ENCODE measurements at regions not wholly inside any gene's neighbourhood (a gene's known extent, or its start where the extent isn't known, plus 50 kb on each side); places are given as distances from the start of the nearest gene placed in this dataset.
"Not testable (repeated sequence)": the region's sequence is repeated elsewhere in the genome, so short reads cannot be mapped to it uniquely, and the experiment has no call there.

DNA sequence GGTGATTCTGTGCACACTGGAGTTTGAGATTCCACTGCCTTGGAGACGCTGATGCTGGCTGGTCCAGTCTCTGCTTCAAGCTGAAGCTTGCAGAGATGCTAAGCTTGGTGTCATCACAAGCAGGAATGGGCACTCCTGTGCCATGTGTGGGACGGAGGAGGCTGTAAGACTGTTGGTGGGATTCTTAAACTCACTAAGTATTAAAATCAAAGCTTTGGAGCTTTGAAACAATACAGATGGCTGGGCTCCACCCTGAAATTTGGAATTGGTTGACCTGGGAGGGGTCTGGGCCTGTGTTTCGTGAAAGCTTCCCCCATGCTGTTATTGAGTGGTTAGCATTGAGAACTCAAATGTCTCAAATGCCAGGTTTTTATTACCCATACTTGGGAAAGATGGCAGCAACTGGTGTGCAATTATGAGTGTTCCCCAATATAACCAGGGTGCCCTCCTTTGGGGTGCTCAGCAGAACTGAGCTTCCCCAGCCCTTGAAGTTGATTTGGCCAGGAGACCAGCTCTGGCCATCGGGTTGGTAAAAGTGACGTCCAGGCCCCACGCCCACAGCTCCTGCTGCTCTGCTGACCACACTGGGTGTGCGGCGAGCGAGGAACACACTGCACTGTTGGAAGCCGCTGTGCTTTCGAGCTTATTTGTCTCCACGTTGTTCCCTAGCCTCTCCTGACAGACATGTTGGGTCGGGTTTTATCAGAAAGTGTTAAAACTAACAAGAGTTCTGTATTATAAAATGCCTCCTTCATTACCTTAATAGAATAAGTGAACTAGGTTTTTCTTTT lies 377.7 kb downstream of the GLRX3 start:
- no peak for DNase-seq

GRCh38 chr10:130515670-130516069 lies 379.5 kb downstream of the GLRX3 start:
- DNase-seq = no peak

DNA sequence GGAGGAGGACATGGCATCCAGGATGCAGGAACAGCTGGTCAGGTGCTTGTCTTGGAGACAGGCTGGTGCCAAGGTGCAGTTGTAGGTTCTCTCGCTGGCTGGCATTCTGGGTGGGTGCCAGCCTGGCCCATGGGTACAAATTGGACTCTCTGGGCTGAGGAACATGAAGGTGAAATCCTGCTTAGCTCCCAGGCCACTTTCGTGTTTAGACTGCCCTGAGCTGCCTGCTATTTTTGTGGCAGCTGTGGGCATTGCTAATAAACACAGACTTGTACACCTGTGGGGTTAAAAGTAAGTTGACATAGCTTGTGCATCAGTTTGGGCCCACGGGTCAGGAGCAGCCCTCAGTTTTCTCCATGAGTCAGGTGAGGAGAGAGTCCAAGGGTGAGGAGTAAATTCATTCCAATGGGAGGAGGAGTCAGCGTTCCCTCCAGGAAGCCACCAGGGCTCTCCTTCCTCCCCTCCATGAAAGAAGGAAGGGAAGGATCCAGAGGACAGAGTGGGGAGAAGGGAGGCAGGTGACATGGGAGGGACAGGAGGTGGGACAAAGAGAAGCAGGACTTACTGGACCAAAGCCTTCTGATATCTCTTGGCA lies 380.0 kb downstream of the GLRX3 start:
- no peak for DNase-seq

GRCh38 chr10:130518921-130519320 lies 382.7 kb downstream of the GLRX3 start:
- not testable (repeated sequence) for DNase-seq

DNA sequence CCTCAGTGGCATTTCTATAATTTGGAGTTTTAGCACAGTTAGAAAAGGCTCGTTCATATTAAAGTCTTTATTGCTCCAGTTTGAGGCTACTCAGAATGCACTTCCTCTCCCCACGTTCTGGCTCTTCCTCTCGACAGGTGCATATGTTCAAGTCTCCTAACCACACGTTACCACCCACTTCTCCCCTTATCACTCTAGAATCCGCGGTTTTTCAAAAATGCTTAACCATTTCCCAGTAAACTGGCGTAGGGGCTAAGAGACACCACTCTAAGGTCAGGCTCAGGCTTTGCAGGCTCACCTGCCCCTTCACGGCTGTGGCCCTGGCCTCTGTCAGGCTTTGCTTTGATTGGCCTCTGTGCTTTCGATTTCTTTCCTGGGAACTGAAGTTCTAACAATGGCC lies 383.6 kb downstream of the GLRX3 start:
- no peak for DNase-seq

GRCh38 chr10:130531312-130531711 lies 395.1 kb downstream of the GLRX3 start:
- no peak for DNase-seq

DNA sequence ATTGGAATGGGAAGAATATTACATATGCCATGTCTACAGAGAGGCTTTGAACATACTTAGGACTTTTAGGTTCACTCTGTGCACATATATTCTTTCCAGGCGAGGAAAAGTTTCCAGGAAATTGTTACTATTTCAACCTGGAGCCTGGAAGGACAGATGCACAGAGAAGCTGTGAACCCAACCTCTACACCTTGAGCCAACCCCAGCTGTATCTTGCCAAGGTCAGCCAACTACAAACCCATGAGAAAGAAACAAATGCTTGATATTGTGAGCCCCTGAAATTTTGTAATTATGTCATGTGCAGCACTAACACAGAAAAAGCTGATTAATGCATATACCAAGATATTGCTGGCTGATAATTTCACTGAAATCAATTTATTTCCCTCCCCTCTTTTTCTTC lies 404.9 kb downstream of the GLRX3 start:
- DNase-seq = no peak

GRCh38 chr10:130542761-130543160 lies 406.6 kb downstream of the GLRX3 start:
- DNase-seq = no peak

- no peak for DNase-seq
Observed at GRCh38 chr10:130543794-130544193, 407.6 kb downstream of the GLRX3 start.

DNA sequence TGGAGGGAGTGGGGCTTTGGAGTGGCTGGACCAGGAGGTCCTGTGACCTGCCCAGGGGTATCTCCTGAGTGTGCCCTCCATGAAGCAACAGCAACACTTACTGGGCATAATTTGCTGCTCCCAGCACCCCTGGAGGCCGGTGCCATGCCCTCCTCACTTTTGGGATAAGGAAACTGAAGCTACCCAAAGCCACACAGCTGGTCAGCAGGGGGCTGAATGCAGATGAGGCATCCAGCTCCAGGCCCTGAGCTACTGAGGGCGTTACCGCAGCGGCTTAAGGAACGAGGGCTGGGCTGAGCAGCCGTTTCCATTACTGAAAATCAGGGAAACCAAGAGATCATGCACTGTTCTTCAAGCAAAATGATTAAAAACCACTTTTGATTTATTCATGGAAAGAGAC lies 408.9 kb downstream of the GLRX3 start:
- no peak for DNase-seq

DNA sequence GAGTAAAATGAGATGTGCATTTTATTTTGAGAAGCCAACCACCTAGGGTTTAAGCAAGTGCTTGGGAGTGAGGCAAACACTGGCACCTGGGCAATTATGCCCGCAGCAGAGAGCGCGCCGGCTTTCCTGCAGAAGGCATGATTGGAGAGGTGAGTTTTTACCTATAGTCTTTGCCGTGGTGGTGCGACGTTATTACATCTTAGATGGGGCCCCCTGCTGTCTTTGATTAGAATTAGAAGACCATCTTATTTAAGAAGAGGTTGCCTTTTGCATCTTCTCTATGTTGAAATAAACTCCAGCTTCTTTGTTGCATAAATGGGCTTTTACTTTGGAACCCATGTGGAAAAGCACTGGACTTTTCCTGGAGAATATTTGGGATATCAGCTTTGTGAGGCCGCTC lies 409.5 kb downstream of the GLRX3 start:
- no peak for DNase-seq

- no peak for DNase-seq
Observed at GRCh38 chr10:130546841-130547240, 410.6 kb downstream of the GLRX3 start.

DNA sequence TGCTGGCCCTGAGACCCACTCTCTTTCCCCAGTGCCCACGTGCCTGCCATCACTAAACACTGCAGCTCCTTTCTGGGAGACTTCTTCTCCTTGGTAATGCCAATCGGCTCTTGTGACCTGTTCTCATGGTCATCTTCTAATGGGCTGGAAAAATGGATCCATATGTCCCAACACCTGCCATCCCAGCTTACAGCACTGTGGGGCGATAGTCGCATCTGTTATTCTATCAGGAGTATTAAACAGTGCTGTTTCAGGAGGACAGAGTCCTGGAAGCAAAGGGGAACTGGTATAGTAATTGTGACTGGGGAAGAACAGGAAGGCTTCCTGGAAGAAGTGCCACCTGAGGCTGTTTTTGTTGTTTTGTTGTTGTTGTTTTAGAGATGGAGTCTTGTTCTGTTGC lies 411.2 kb downstream of the GLRX3 start:
- DNase-seq = no peak

DNA sequence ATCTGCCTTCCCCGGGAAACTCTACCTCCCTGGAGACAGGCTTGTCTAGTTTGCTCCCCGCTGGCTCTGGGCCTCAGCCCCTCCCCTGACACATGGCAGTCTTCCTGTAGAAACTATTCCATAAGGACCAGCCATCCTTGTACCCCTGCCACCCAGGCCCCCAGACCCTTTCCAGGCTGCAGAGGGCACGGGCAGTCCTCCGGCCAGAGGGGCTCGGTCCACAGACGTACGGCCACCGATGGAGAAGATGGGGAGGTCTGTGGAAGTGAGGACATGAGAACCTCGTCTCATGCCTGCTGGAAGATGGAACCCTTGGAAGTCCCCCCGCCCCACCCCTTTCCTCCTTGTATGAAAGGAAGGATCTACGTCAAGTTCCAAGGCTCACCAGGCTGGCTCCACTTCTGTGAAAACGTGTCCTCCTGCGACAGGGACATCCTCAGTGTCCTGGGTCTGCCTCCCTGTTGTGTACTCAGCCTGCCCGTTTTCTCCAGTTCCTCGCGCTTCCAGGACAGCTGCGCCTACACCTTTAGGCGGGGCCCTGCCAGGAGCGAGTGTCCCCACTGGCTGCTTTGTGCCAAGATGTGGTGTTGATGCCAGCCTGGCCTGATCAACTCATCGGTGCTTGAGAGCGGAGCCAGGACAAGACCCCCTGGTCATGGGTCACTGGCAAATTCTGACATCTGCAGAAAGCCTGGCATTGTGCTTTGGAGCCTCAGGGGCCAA lies 414.9 kb downstream of the GLRX3 start:
- no peak for DNase-seq

DNA sequence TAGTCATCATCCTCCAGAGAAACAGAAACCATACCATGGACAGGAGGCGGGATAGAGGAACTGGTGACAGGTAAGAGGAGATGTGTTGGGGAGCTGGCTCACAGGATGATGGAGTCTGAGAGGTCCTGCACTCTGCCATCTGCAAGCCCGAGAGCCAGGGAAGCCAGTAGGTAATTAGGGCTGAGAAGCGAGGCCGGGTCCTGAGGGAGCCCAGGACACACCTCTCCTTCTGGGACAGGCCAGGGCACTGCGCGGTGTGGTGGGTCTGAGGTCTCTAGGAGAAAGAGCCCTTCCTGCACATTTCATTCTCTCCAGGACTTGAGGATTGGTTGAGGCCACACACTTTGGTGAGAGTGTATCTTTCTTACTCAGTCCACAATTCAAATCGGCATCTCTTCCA lies 415.5 kb downstream of the GLRX3 start:
- DNase-seq = no peak

DNA sequence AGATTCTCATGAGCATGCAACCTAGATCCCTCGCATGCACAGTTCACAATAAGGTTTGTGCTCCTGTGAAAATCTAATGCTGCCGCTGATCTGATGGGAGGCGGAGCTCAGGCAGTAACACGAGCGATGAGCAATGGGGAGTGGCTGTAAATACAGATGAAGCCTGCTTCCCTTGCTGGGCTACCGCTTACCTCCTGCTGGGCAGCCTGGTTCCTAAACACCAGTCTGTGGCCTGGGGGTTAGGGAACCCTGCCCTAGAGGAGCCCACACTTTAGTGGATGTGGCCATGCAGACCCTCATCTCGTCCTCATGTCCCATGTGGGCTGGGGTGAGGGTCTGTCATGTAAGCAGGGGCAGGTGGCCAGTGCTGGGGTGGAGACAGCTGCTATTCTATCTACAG lies 417.6 kb downstream of the GLRX3 start:
- DNase-seq = no peak

- DNase-seq = no peak
Observed at GRCh38 chr10:130554701-130555410, 418.7 kb downstream of the GLRX3 start.

- no peak for DNase-seq
Observed at GRCh38 chr10:130555411-130555750, 419.2 kb downstream of the GLRX3 start.

DNA sequence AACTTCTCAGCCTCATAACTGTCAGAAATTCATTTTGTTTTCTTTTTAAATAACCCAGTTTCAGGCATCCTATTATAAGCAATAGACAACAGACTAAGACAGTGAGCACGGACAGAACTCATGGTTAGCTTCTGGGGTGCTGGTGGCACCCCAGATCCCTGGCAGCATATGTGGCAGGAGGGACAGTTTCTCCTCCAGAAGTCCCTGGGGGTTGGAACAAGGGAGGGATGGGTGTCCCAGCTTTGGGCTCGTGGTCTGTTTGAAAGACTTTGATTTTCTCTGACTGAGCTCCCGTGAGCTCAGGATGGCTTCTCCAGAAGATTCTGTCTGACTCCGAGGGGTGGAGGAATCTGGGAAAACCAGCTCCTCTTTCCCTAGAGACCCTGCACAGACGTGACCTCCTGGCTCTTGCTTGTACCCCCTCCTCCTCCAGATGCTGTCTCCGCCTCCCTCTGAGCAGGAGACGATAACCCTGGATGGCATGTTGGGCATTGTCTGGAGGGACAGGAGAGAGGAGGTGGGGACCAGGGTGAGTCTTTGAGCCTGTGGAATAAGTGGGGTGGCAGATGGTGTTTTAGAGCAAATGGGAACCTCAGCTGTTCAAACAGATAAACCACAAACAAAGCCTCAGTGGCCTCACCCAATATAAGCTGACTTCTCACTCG lies 421.1 kb downstream of the GLRX3 start:
- no peak for DNase-seq

DNA sequence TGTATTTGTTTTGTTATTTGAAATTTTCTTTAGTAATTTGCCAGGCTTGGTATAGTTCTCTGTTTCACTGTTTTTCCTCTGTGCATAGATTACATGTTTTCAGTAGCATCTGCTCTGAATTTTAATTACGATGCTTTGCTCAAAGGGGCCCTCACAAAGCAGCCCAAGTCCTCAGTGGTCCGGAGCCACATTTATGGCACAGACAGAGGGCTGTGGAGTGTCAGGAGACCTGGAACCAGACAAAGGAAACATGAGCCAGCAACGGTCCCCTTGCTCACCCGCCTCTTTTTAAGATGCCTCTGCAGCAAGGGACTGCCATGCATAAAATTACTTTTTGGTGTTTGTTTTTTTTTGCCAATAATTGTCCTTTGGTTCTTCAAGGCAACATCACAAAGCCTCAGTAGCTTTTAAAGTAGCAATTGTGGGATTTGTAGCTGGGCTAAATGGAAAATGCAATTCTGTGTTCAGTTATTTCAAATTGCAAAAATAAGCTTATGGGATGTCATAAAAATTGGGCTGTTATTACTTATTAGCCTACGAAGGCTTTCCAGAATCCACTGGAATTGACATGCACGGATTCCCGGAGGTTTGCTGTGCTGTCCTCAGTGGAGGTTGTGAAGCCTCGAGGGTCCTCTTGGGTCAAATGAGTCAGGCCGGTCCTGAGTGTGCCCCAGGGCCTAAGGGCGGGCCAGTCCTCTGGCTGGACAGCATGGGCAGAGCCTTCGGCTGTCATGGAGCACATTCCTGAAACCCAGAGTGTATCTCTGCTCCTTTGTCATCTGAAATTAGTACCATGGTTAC lies 422.8 kb downstream of the GLRX3 start:
- DNase-seq = no peak

DNA sequence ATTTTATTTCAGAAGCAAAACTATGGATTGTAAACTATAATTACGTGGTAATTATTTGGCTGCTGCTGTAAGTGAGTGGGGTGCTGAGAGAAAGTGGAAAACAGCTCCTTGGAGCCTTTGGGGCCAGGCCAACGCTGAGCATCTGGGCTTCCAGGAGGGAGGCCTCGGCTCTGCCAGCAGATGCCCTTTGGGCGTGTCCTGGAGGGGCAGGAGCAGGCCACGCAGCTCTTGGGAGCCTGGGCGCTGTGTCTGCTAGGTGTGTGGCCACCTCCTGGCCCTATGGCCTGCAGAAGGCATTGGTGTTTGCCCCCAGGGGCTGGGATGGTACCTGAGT lies 423.3 kb downstream of the GLRX3 start:
- no peak for DNase-seq

DNA sequence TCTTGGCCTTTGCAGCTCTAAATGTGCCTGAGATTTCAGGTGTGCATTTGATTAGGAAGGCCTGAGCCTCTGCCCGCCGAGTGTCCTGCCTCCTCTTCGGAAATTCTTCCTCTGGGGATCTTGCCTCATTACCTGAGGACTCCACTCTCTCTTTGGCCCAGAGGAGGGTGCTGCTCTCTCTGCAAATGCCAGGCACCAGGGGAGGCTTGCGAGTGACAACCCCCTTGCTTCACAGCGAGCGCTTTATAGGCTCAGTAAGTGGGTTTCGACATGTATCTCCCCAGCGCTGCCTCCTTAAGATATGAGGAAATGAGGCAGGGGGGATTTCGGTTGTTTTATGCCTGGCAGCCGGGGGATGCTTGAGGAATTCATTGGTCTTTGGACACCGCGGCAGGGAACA lies 423.9 kb downstream of the GLRX3 start:
- DNase-seq = no peak
